ENCODE measurements at regions not wholly inside any gene's neighbourhood (a gene's known extent, or its start where the extent isn't known, plus 50 kb on each side); places are given as distances from the start of the nearest gene placed in this dataset.
A peak's percentile ranks its signal among the peaks of the same experiment; 100 is the strongest.
"Not testable (repeated sequence)": the region's sequence is repeated elsewhere in the genome, so short reads cannot be mapped to it uniquely, and the experiment has no call there.

DNA sequence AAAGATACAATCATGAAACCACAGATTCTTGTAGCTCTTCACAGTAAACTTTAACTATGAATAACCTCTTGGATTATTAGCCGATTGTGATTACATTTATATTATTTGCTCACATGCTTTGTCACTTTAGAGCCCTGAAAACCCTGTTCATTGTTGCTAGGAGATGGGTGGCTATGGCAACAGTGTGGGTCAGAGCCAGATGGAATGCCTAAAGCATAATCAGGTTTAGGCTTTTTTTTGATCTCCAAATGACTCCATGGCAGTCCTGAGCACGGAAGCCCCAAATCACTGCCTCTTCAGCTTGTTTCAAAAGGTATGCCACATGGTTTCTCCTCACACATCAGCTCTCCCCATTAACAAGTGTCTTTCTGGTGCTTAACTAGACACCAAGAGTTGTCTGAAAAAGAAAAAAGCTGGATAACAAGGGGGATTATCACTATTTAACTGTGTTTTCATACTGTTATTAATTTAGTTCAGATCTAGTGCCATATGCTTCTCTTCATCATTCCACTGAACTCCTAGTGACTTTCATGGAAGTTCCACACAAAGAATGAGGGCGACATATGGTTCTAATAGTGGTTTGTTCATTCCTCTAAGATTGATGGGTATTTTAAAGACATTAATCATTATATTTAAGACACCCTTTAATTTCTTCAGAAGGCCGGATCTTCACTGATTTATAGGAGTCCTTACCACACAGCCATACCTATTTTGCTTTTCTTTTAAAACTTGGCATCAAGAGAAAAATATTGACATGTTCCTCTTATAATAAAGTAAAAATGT, 88.8 kb upstream of the PAM start:
- no peak for DNase-seq

DNA sequence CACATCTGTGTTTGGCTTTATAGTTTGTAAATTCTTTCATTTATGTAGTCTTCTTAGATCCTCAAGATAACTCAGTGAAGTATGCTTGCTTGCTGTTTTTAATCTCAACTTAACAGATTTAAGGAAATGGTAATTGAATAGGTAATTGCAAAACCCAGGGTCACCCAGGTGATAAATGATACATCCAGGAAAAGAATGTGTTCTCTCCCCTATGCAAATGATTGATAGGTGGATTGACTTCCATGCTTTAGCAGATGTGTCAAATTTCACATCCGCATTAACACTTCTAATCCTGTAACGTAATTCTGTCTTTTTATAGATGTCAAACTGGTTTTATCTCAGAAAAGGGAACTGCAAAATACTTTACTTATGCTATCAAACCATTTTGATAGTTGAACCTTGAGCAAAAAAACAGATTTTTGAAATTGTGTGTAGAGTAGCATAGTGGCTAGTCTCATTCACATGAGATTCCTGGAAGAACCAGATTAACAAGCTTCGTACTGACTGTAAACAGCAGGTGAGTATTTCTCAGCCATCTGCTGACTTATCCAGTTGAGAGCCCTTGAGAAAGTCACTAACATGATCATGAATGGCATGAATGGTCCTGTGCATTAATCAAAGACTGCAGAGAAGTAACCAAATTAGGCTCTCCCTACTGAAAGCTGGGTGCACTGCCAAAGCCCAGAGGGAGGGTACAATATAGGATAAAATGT, 86.7 kb upstream of the PAM start:
- DNase-seq = no peak

DNA sequence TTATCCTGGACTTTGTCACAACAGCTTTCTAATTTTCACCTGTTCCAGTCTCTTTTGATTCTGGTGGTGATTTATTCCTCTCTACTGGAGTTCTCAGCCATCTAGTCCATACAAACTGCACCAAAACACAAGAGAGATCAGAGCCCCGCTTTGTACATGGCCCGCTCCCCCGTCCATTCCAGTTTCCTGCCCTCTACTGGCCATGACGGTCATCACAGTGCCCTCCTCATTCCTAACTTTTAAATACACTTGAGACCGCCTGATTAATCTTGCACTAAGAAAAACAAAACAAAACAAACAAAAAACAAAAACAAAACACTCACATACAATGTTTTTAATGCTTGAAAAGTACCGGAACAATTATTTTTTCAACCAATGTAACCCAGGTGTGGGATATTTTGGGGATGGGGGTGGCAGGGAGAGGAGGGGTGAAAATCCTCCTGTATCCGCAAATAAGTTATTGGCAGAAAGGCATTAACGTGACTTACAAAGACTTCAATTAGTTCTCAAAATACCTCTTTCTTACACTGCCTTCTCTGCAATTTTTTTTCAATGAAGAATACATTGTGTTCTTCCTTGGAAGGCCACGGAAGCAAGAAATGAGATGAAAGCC, 84.8 kb upstream of the PAM start:
- no peak for DNase-seq

DNA sequence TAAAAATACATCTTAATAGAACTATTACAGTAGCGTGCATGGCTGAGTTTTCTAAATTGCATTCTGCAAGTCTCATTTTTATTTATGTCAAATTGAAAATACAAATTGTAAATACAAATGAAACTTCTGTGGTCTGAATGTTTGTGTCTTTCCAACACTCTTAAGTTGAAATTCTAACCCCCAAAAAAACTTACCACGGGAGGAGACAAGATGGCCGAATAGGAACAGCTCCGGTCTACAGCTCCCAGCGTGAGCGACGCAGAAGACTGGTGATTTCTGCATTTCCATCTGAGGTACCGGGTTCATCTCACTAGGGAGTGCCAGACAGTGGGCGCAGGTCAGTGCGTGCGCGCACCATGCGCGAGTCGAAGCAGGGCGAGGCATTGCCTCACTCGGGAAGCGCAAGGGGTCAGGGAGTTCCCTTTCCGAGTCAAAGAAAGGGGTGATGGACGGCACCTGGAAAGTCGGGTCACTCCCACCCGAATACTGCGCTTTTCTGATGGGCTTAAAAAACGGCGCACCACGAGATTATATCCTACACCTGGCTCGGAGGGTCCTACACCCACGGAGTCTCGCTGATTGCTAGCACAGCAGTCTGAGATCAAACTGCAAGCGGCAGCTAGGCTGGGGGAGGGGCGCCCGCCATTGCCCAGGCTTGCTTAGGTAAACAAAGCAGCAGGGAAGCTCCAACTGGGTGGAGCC, 83.9 kb upstream of the PAM start:
- not testable (repeated sequence) for DNase-seq

DNA sequence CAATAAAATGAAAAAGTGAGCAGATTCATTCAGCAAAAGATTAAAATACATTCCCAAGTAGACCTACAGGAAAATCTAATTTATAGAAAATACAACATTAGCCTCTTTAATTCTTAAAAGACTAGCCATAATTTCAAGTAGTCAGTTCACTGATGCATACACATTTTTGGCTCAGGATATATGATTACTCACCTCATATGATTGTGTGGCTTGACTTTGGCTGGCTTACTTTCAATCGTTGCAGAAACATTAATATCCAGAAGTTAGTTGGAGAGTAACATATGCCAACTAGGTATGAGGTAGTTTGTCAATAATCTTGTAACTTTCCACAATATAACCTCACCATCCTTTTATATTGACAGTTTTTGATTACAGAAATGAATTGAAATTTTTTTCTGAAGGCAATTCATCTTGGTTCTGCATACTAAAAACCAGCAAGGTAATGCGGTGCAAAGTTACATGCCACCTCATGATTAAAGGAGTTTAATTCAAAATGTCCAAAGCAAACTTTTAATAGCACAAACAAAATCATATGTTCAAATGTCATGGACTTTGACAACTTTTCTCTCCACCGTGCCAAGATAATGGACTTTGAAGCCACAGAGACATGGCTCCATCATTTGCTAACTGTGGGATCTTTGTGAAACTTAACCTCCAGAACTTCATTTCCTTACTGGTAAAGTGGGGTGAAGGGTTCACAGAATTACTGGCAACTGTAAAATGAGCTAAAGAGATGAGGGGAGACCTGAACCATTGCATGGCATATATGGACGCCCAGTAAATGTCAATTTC, 76.6 kb upstream of the PAM start:
- DNase-seq = no peak

DNA sequence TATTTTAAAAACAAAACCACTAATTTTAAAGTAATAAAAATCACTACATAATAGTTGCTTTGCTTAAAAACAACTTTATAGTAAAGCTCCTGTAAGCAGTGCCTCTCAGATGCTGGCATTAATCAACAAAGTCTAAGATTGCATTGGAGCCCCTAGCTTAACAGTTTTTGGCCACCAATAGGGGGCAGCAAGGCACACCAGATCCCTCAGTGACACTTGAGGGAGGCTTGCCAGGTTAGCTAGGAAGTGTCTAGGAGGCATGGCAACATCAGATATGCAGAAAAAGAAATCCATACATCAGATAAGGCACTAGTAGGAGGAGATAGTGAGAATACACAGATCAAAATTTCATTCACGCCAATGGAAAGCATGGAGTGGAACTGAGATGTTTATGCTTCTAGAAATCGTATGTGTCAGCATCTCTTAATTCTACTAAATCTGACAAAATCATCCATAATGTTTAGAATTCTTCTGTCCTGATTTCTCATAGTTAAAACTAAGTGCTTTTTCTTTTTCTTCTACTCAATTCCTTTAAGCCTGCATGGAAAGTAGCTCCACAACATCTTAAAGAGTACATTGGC, 73.6 kb upstream of the PAM start:
- peak; percentile 85 for DNase-seq

DNA sequence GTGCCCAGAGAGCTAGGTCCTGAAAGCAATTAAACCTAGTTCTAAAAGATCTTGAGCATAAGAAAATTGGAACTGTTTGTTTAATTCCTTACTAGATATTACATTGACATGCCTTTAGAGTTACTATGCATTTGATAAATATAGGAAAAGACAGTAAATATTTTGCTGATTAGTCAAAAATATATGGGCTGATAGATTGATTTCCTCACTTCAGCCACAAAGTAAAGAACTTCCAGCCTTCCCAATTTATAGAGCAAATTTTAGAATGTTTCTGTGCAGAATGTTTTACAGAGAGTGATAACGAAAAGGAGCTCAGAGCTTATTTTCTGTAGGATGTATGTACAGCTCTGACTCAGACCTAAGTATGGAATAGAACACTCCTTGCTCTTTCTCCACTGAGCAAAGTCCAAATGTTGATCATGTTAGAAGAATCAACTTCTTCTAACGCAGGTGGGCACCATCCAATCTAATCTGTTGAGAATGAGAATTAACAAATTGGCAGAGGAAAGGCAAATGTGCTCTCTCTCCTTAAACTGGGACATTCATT, 72.9 kb upstream of the PAM start:
- no peak for DNase-seq

DNA sequence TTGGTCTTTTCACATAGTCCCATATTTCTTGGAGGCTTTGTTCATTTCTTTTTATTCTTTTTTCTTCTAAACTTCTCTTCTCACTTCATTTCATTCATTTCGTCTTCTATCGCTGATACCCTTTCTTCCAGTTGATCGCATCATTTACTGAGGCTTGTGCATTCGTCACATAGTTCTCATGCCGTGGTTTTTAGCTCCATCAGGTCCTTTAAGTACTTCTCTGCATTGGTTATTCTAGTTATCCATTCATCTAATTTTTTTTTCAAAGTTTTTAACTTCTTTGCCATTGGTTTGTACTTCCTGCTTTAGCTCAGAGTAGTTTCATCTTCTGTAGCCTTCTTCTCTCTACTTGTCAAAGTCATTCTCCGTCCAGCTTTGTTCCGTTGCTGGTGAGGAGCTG, 67.0 kb upstream of the PAM start:
- not testable (repeated sequence) for DNase-seq

DNA sequence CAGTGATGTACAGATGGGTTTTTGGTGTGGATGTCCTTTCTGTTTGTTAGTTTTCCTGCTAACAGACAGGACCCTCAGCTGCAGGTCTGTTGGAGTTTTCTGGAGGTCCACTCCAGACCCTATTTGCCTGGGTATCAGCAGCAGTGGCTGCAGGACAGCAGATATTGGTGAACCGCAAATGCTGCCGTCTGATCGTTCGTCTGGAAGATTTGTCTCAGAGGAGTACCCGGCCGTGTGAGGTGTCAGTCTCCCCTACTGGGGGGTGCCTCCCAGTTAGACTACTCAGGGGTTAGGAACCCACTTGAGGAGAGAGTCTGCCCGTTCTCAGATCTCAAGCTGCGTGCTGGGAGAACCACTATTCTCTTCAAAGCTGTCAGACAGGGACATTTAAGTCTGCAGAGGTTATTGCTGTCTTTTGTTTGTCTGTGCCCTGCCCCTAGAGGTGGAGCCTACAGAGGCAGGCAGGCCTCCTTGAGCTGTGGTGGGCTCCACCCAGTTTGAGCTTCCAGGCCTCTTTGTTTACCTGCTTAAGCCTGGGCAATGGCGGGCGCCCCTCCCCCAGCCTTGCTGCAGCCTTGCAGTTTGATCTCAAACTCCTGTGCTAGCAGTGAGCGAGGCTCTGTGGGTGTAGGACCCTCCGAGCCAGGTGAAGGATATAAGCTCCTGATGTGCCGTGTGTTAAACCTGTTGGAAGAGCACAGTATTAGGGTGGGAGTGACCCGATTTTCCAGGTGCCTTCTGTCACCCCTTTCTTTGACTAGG, 66.3 kb upstream of the PAM start:
- DNase-seq = not testable (repeated sequence)

DNA sequence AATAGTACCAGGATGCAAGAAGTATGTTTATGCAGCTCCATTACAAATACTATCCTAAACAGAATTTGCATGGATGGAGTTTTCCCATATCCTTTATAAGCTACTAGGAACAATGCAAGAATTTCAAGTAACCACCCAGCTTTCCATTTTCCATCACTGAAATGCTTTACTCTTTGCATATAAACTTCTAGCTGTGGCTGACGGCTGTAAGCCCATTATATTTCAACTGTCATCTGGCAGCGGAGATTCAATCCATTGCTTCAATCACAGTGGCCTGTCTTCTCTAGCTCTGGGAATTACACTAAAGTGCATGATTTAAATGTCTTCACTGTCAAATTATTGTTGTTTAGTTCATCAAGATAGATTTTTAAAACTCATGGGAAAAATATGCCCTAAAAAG, 64.2 kb upstream of the PAM start:
- no peak for DNase-seq

DNA sequence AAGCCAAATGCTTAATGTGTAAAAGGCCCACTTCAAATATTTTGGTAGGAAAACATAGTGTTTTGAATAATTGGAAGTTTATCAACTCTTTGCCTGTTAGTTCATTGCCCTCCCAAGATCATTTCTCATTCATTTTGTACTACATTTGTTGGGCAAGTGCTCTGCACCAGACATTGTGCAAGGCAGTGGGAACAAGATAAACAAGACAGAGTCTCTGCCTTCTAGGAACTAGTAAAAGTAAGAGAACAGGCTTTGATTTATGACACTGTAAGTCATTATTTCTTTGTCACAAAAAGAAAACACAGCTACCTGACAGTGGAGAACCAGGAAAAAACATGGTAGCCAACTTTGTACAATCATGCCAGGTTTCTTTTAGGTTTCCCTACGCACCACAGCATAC, 63.7 kb upstream of the PAM start:
- no peak for DNase-seq

DNA sequence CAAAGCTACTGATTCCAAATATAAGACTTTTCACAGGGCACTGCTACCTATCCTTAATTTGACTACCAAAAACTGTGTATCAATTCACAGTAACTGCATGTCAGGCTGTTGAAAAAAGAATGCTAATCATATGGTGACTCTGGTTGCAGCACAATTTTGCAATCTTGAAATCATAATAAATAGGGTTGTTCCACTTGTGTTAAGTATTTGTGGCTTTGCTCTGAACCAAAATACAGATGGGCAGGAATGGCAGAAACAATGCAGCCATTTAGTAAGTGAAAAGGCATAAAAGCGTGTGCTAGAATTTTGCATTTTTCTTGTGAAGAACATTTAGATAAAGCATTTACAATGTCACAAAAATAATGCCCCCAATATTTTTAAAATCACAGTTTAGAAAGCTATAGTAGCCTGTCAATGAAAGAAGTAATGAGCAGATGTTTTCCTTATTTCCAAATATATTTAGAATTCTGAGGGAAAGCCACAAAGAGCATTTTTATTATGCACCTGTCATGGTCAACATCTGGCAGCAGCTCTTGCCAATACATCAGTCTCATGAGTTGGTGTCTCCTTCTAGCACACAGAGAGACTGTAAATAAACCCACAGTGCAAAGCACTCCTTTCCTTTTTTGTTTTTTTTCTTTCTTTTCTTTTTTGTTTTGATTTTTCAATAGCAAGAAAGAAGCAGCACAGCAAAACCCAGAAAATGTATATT, 54.8 kb upstream of the PAM start:
- DNase-seq = peak; percentile 73

DNA sequence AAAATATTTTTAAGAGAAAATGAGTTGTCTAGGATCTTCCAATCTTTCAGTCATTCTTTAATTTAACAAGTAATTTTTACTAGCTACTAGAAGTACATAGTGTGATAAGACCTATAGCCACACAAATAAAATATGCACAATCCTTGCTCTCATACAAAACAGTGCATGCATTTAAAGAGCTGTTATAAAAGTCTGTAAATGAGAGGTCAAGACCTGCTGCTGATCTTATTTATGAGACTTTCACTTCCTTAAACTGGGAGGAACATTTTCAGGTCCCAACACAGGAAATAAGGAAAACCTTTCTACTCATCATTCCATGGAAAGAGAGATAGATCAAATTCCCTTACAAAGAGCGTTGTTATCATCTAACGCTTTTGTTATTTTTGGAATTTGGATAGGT, 54.2 kb upstream of the PAM start:
- no peak for DNase-seq

DNA sequence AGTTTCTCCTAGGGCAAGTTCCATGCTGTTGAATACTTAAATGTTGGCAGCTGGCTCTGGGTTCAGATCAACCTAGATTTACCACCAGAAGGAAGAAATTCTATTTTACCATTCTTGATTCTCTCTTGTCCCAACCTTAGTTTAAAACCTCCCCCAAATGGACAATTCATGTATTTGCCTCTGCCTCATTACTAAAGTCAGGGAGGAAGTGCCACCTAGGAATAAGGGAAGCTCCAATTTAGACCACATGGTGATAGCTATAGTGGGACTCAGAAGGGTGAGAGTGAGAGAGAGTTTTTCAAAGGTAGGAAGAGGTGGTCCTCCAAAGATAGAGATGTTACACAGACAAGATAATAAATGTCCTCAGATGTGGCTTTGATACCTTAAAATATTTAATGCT, 53.4 kb upstream of the PAM start:
- no peak for DNase-seq
